Fibroblast of skin of scalp (primary cell): ENCODE measurements at regions not wholly inside any gene's neighbourhood (a gene's known extent, or its start where the extent isn't known, plus 50 kb on each side); places are given as distances from the start of the nearest gene placed in this dataset.

ENCODE experiments used
- DNase-seq: peaks from one replicate; pipeline ENCODE4 v3.0.0-alpha.2; 2013

GRCh38 chr19:33948651-33949335 is 152.1 kb downstream of the KCTD15 start:
- no peak for DNase-seq

- DNase-seq: no peak
Observed at GRCh38 chr19:33950091-33950750, 153.6 kb downstream of the KCTD15 start.

GRCh38 chr19:33953023-33953422 is 156.4 kb downstream of the KCTD15 start:
- DNase-seq: no peak

GRCh38 chr19:33953592-33953991 is 156.9 kb downstream of the KCTD15 start:
- DNase-seq: no peak

GRCh38 chr19:33954686-33955085 is 158.0 kb downstream of the KCTD15 start:
- no peak for DNase-seq

GRCh38 chr19:33956941-33957340 is 160.3 kb downstream of the KCTD15 start:
- DNase-seq: no peak

GRCh38 chr19:33957804-33958203 is 161.1 kb downstream of the KCTD15 start:
- DNase-seq: no peak

- DNase-seq: no peak
Observed at GRCh38 chr19:33960566-33960965, 163.9 kb downstream of the KCTD15 start.

GRCh38 chr19:33962161-33962560 is 165.5 kb downstream of the KCTD15 start:
- DNase-seq: no peak

- no peak for DNase-seq
Observed at GRCh38 chr19:33963514-33963913, 166.8 kb downstream of the KCTD15 start.

GRCh38 chr19:33971073-33971472 is 174.4 kb downstream of the KCTD15 start:
- DNase-seq: no peak

- no peak for DNase-seq
Observed at GRCh38 chr19:33977756-33978685, 181.4 kb downstream of the KCTD15 start.

GRCh38 chr19:33982706-33983105 is 186.0 kb downstream of the KCTD15 start:
- no peak for DNase-seq

GRCh38 chr19:33988601-33989000 is 183.7 kb upstream of the LSM14A start:
- DNase-seq: peak; percentile 8

- DNase-seq: no peak
Observed at GRCh38 chr19:33997690-33998089, 174.6 kb upstream of the LSM14A start.

- no peak for DNase-seq
Observed at GRCh38 chr19:33998302-33998701, 174.0 kb upstream of the LSM14A start.

- no peak for DNase-seq
Observed at GRCh38 chr19:33998739-33999345, 173.5 kb upstream of the LSM14A start.

GRCh38 chr19:34017024-34017423 is 155.3 kb upstream of the LSM14A start:
- DNase-seq: no peak

GRCh38 chr19:34017601-34018000 is 154.7 kb upstream of the LSM14A start:
- no peak for DNase-seq

- no peak for DNase-seq
Observed at GRCh38 chr19:34018546-34018945, 153.8 kb upstream of the LSM14A start.

- DNase-seq: no peak
Observed at GRCh38 chr19:34023381-34023780, 148.9 kb upstream of the LSM14A start.

GRCh38 chr19:34033880-34034279 is 138.4 kb upstream of the LSM14A start:
- no peak for DNase-seq

GRCh38 chr19:34034318-34034846 is 137.9 kb upstream of the LSM14A start:
- no peak for DNase-seq
